ENCODE measurements at regions not wholly inside any gene's neighbourhood (a gene's known extent, or its start where the extent isn't known, plus 50 kb on each side); places are given as distances from the start of the nearest gene placed in this dataset.

GRCh38 chr1:147077523-147077922 lies 94.7 kb downstream of the PRKAB2 start:
- ATAC-seq (no peak), FAIRE-seq (no peak), DNase-seq (ENCODE audit: low read depth in 1 of 2, low spot score in 1 of 2) (no peak)
- Histone ChIP-seq H3K4me2 (no peak overlapping the region), H3K4me1 (no peaks in the 10 kb centered on the region), H3K27ac (no peak overlapping the region), H3K4me3 (no peak overlapping the region), H3K9me3 (no peaks in the 10 kb centered on the region)
- CTCF ChIA-PET = no interaction called here
- POLR2A ChIA-PET = no interaction called here
- TF ChIP-seq USF2 (IDR thresholded peaks at IDR 0.05) (no peak), TP53 (CRISPR knock-in tag; IDR thresholded peaks at IDR 0.05) (no peak), ZNF302 (CRISPR knock-in tag; IDR thresholded peaks at IDR 0.05) (no peak), EP300 (IDR thresholded peaks at IDR 0.05) (no peak)
- 70% methylated on average over 18 of the region's 20 CpGs for WGBS (ENCODE audit: missing lambda C conversion rate)

- no peaks in the 10 kb centered on the region for H3K4me1 ChIP-seq
- no peaks in the 10 kb centered on the region for H3K9me3 ChIP-seq
- ATAC-seq (no peak), DNase-seq (ENCODE audit: low read depth in 1 of 2, low spot score in 1 of 2) (no peak), FAIRE-seq (no peak)
- no peak overlapping the region for H3K4me3 ChIP-seq
- TF ChIP-seq ELK1 (IDR thresholded peaks at IDR 0.05; ENCODE audit: low read depth, low read length) = no peak
- TF ChIP-seq HOXB13 (CRISPR knock-in tag; IDR thresholded peaks at IDR 0.05; ENCODE audit: low read depth) = no peak
- TF ChIP-seq HEYL (CRISPR knock-in tag; IDR thresholded peaks at IDR 0.05) = no peak
- TF ChIP-seq, protein P1, sequence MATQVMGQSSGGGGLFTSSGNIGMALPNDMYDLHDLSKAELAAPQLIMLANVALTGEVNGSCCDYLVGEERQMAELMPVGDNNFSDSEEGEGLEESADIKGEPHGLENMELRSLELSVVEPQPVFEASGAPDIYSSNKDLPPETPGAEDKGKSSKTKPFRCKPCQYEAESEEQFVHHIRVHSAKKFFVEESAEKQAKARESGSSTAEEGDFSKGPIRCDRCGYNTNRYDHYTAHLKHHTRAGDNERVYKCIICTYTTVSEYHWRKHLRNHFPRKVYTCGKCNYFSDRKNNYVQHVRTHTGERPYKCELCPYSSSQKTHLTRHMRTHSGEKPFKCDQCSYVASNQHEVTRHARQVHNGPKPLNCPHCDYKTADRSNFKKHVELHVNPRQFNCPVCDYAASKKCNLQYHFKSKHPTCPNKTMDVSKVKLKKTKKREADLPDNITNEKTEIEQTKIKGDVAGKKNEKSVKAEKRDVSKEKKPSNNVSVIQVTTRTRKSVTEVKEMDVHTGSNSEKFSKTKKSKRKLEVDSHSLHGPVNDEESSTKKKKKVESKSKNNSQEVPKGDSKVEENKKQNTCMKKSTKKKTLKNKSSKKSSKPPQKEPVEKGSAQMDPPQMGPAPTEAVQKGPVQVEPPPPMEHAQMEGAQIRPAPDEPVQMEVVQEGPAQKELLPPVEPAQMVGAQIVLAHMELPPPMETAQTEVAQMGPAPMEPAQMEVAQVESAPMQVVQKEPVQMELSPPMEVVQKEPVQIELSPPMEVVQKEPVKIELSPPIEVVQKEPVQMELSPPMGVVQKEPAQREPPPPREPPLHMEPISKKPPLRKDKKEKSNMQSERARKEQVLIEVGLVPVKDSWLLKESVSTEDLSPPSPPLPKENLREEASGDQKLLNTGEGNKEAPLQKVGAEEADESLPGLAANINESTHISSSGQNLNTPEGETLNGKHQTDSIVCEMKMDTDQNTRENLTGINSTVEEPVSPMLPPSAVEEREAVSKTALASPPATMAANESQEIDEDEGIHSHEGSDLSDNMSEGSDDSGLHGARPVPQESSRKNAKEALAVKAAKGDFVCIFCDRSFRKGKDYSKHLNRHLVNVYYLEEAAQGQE (IDR thresholded peaks at IDR 0.05) = no peak
- TF ChIP-seq JUNB (IDR thresholded peaks at IDR 0.05) = no peak
- no peak for TF ChIP-seq RNF2 (IDR thresholded peaks at IDR 0.05; ENCODE audit: borderline replicate concordance, low read depth)
- TF ChIP-seq HOXB5 (CRISPR knock-in tag; IDR thresholded peaks at IDR 0.05) = no peak
- TF ChIP-seq RAD21 (conservative IDR thresholded peaks at IDR 0.05 in 1 of 2, IDR thresholded peaks at IDR 0.05 in 1 of 2) = no peak
- no peak for TF ChIP-seq POLR2AphosphoS2 (conservative IDR thresholded peaks at IDR 0.05; ENCODE audit: low read length)
- no peak for TF ChIP-seq NFE2L2 (conservative IDR thresholded peaks at IDR 0.05; ENCODE audit: low read length)
- TF ChIP-seq HDAC2 (IDR thresholded peaks at IDR 0.05) = no peak
- TF ChIP-seq MAX (IDR thresholded peaks at IDR 0.05) = no peak
- H3K4me2 ChIP-seq = no peak overlapping the region
- no peak overlapping the region for H3K27ac ChIP-seq
- ChIA-PET CTCF (no interaction called here), POLR2A (no interaction called here)
- WGBS (ENCODE audit: missing lambda C conversion rate) = 84% methylated on average over 18 of the region's 28 CpGs
Observed at GRCh38 chr1:147077081-147077480, 95.2 kb downstream of the PRKAB2 start.

DNA sequence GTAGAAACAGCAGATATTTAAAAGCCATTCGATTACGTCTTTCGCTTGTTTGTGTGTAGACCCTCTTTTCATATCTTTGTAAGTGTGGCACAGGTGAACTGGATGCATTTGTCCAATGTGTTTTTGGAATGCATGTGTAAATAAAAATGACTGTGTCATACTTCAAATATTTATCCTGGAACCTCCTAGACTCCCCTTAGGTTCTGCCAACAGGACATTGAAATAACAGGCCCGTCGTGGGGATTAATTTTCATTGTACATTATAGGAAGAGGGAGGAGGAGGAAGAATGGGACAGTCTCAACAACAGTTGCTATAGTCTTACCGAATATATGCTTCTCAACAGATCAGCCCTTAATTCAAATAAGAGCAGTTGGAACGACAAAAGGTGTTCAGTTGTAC lies 95.8 kb downstream of the PRKAB2 start:
- ChIA-PET POLR2A (interaction anchor here (1.8 kb wide), 1 partner anchor 8 kb away, joined by 5 read pairs; no protein-coding TSS in a partner anchor), CTCF (interaction anchor here (1.3 kb wide), 1 partner anchor 165 kb away, joined by 4 read pairs; no protein-coding TSS in a partner anchor)
- ATAC-seq = no peak
- WGBS (ENCODE audit: missing lambda C conversion rate) = 59% methylated on average over 7 of the region's 7 CpGs
- Histone ChIP-seq H3K4me2 (no peak overlapping the region), H3K9me3 (no peaks in the 10 kb centered on the region), H3K4me1 (no peaks in the 10 kb centered on the region), H3K27ac (no peak overlapping the region), H3K4me3 (no peak overlapping the region)
- no peak for FAIRE-seq
- no peak for DNase-seq (ENCODE audit: low read depth in 1 of 2, low spot score in 1 of 2)
- TF ChIP-seq NFE2L2 (conservative IDR thresholded peaks at IDR 0.05; ENCODE audit: low read length) = no peak
- no peak for TF ChIP-seq TP53 (CRISPR knock-in tag; IDR thresholded peaks at IDR 0.05)
- no peak for TF ChIP-seq PHF8 (IDR thresholded peaks at IDR 0.05; ENCODE audit: borderline replicate concordance, low read depth)
- TF ChIP-seq TFCP2L1 (CRISPR knock-in tag; IDR thresholded peaks at IDR 0.05) = no peak
- no peak for TF ChIP-seq RFX5 (IDR thresholded peaks at IDR 0.05)
- no peak for TF ChIP-seq HOXA7 (CRISPR knock-in tag; IDR thresholded peaks at IDR 0.05)
- TF ChIP-seq NR3C1 (IDR thresholded peaks at IDR 0.05) = no peak
- no peak for TF ChIP-seq CTCF (IDR thresholded peaks at IDR 0.05)
- TF ChIP-seq FOSL2 (IDR thresholded peaks at IDR 0.05) = no peak
- no peak for TF ChIP-seq FOSL2 (CRISPR knock-in tag; IDR thresholded peaks at IDR 0.05)
- TF ChIP-seq HES2 (IDR thresholded peaks at IDR 0.05) = no peak
- TF ChIP-seq, protein P2, sequence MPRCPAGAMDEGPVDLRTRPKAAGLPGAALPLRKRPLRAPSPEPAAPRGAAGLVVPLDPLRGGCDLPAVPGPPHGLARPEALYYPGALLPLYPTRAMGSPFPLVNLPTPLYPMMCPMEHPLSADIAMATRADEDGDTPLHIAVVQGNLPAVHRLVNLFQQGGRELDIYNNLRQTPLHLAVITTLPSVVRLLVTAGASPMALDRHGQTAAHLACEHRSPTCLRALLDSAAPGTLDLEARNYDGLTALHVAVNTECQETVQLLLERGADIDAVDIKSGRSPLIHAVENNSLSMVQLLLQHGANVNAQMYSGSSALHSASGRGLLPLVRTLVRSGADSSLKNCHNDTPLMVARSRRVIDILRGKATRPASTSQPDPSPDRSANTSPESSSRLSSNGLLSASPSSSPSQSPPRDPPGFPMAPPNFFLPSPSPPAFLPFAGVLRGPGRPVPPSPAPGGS (IDR thresholded peaks at IDR 0.05) = no peak
- no peak for TF ChIP-seq KDM5A (IDR thresholded peaks at IDR 0.05)
- no peak for TF ChIP-seq GATA3 (IDR thresholded peaks at IDR 0.05; ENCODE audit: borderline replicate concordance)
